Right lobe of liver (tissue), 4 donors: ENCODE measurements at regions not wholly inside any gene's neighbourhood (a gene's known extent, or its start where the extent isn't known, plus 50 kb on each side); places are given as distances from the start of the nearest gene placed in this dataset.

Experiments
- CTCF ChIP-seq, 4 donors: fragments of 200-600 bp in 3 of 4; fragments of 450-650 bp in 1 of 4; IDR thresholded peaks; one replicate each; pipeline versions ENCODE4 v1.5.1 to v1.8.0; 2016 to 2022; ENCODE audit warnings: antibody characterized with exemption in 4 of 4, mild to moderate bottlenecking in 2 of 4
- POLR2A ChIP-seq: fragments of 450-650 bp; IDR thresholded peaks from one replicate; pipeline ENCODE4 v1.6.1; 2017; ENCODE audit warnings: antibody characterized with exemption, mild to moderate bottlenecking
- donor health status: DM: no; HTN: no; CAD: no.
- donor health status: DM: no; HTN: no; CAD: no.
- donor health status: DM: no; HTN: yes; CAD: no.

- TF ChIP-seq CTCF (IDR thresholded peaks at IDR 0.05) (no peak), POLR2A (no peak)
Observed at GRCh38 chr2:108920-109809, 62.9 kb upstream of the FAM110C start.
